GM12865 (cell line): ENCODE measurements at regions not wholly inside any gene's neighbourhood (a gene's known extent, or its start where the extent isn't known, plus 50 kb on each side); places are given as distances from the start of the nearest gene placed in this dataset.

Experiments
- DNase-seq: peaks from one replicate; pipeline ENCODE4 v3.0.0; 2010; ENCODE audit warnings: low read depth
- H3K4me3 ChIP-seq: 2 replicates; pipeline ENCODE4 v1.5.1; 2011; ENCODE audit warnings: mild to moderate bottlenecking, low read depth, low read length, control low read depth
- CTCF ChIP-seq: IDR thresholded peaks from 2 replicates; pipeline ENCODE4 v1.5.1; 2011; ENCODE audit warnings: low read length, control low read depth, low read depth, inconsistent platforms; ENCODE audit not compliant: insufficient read depth; ENCODE audit errors: missing control alignments

DNA sequence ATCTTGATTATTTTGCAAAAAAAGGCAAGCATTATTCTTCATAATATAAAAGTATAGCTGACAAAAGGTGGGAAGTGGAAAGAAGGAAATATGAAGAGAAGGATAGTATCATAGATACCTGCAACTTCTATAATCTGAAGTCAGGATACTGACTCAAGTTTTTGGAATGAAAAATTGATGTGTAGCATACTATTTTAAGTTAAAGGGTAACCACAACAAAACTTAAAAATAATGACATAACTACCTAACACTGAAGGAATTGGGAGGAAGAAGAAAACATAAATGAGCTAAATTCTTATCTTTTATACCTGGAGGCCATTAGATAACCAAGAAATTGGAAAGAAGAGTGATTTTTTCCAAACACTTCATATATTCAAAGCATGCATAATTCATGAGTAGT, 51.8 kb upstream of the TLE1 start:
- no peak for TF ChIP-seq CTCF
- DNase-seq: no peak
- H3K4me3 ChIP-seq: no peak overlapping the region

DNA sequence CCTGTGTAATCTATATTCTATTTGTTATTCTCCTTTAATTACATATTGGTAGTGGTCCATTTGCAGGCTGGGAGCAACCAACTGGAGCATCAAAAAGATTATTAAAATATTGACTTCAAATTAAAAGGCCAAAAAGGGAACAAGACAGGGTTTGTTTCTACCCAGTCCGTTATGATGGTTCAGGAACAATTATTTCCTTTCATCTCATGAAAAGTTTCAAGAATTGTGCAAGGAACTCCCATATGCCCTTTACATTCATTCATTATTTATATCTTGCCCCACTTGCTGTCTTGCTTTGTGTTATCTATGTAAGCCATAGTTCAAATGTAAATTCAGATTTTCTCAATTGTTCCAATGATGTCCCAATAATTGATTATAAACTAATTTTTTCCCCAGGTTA, 58.7 kb upstream of the TLE1 start:
- DNase-seq: no peak
- no peak overlapping the region for H3K4me3 ChIP-seq
- TF ChIP-seq CTCF: no peak

DNA sequence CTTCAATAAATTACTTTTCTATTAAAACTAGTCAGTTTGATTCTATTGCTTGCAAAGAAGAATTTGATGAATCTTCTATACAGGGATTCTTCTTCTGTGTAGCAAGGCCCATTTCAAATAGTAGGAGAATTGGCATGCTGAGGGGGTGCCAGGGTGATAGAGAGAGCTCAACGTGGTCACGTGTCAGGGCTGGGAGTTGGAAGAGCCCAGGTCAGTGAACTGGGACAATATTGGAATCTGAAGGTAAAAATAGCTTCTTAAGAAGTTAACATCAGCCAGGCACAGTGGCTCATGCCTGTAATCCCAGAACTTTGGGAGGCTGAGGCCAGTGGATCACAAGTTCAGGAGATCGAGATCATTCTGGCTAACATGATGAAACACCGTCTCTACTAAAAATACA, 64.1 kb upstream of the TLE1 start:
- no peak for DNase-seq
- TF ChIP-seq CTCF: no peak
- no peak overlapping the region for H3K4me3 ChIP-seq

DNA sequence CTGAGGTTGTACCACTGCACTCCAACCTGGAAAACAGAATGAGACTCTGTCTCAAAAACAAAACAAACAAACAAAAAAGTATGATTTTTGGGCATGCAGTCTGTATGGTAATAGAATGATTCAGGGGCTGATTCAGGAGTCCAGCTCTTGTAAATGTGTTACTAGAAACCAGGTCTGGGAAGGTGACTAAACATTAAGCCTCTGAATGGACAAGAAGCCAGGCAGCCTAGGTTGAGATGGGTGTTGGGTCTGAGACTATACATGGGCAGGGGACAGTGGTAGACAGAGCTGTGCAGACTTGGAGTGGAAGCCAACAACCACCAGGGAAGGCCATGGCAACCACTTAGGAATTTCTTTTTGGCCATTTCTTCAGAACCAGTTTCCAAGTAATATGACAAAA, 64.9 kb upstream of the TLE1 start:
- DNase-seq: no peak
- TF ChIP-seq CTCF: no peak
- no peak overlapping the region for H3K4me3 ChIP-seq

DNA sequence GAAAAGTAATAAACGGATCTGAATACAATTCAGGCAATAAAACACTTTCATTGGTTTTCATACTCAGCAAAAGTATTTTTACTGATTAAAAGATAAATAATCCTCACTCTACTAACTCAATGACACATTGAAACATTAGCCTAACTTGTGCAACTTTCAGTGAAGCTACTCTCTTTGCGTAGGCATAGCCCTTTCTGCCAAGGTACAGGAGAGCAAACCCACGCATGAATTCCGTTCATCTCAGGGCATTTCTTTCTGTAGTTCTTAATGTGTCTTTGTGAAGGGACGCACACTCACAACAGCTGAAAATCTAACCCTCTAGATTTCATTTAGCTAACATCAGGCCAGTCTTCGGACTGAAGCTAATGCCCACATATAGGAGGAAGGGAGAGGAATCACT, 66.4 kb upstream of the TLE1 start:
- no peak for TF ChIP-seq CTCF
- no peak for DNase-seq
- H3K4me3 ChIP-seq: no peak overlapping the region

- no peak for TF ChIP-seq CTCF
- DNase-seq: no peak
- no peak overlapping the region for H3K4me3 ChIP-seq
Observed at GRCh38 chr9:81756561-81756960, 67.2 kb upstream of the TLE1 start.

GRCh38 chr9:81758123-81758797, 68.9 kb upstream of the TLE1 start:
- no peak for DNase-seq
- TF ChIP-seq CTCF: no peak
- H3K4me3 ChIP-seq: no peak overlapping the region
